ENCODE measurements at regions not wholly inside any gene's neighbourhood (a gene's known extent, or its start where the extent isn't known, plus 50 kb on each side); places are given as distances from the start of the nearest gene placed in this dataset.
A peak's percentile ranks its signal among the peaks of the same experiment; 100 is the strongest.

DNA sequence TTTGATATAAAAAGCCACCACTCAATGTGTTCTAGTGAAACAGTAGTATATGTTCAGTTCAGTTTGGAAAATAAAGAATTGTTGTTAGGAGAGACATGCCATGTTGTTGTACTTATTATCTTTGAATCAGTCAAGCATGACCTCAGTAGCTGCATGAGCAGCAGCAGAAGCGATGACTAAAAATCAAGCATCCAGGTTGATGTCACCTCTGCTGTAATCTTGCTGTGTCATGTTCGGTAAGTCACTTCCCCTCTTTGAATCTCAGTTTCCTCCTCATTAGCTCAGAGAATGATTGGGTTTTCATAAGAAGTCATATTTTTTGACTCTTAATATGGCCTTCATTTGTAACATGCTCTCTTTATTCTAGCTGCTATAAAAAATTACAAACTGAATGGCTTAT lies 428.4 kb upstream of the B3GALT2 start:
- no peaks in the 10 kb centered on the region for H3K79me2 ChIP-seq (ENCODE audit: control insufficient read depth, insufficient read depth, low read length)
- POLR2A ChIA-PET: no interaction called here
- no peaks in the 10 kb centered on the region for H3K9me3 ChIP-seq (replicated peaks; ENCODE audit: control insufficient read depth, insufficient read depth, low read length)
- no peaks in the 10 kb centered on the region for H3K36me3 ChIP-seq (ENCODE audit: control insufficient read depth in 2 of 2, insufficient read depth in 2 of 2, low read length in 1 of 2)
- SMC1A ChIA-PET (ENCODE audit: uncharacterized antibody, unreplicated experiment): no interaction called here
- CTCF ChIA-PET: no interaction called here
- no peaks in the 10 kb centered on the region for H3K27me3 ChIP-seq (replicated peaks in 1 of 2; ENCODE audit: control insufficient read depth in 2 of 2, insufficient read depth in 2 of 2, low read length in 1 of 2)
- H3K4me2 ChIP-seq (ENCODE audit: control insufficient read depth, insufficient read depth): no peak overlapping the region
- RAD21 ChIA-PET (ENCODE audit: unreplicated experiment): no interaction called here
- H3K4me3 ChIP-seq: no peak overlapping the region
- WGBS (ENCODE audit: insufficient coverage, insufficient replicate concordance, low lambda C conversion rate, missing lambda C conversion rate): 50% methylated on average over 2 of the region's 2 CpGs
- intact Hi-C loops (cut with micrococcal nuclease; ENCODE audit: unreplicated experiment) (no loop called here), in situ Hi-C loops (cut with MboI) (no loop called here)
- ATAC-seq (peak; percentile 54), FAIRE-seq (no peak), DNase-seq (ENCODE audit: low read depth, low spot score) (peak; percentile 2)
- H3K27ac ChIP-seq (ENCODE audit: control insufficient read depth, insufficient read depth): no peak overlapping the region
- BruUV-seq (replicated peaks): no TSS peak
- no peak overlapping the region for H2AFZ ChIP-seq (ENCODE audit: control insufficient read depth, low read depth, low read length)
- H4K20me1 ChIP-seq (ENCODE audit: control insufficient read depth, insufficient read depth): no peaks in the 10 kb centered on the region
- TF ChIP-seq EP300 (IDR thresholded peaks at IDR 0.05; ENCODE audit: borderline replicate concordance in 1 of 2, control insufficient read depth in 1 of 2, low read depth in 2 of 2, low read length in 2 of 2) (no peak), SPI1 (IDR thresholded peaks at IDR 0.05; ENCODE audit: borderline replicate concordance, insufficient read depth, low read depth, low read length) (peak; percentile 28; the same call in 1 of the 2 replicates), FOXK2 (IDR thresholded peaks at IDR 0.05) (no peak), PAX5 (IDR thresholded peaks at IDR 0.05; ENCODE audit: borderline replicate concordance, low read depth, low read length) (peak; percentile 77; the same call in 1 of the 2 replicates)
- H3K9ac ChIP-seq (ENCODE audit: control insufficient read depth, insufficient read depth, low read length): no peak overlapping the region
- H3K4me1 ChIP-seq (ENCODE audit: control insufficient read depth, insufficient read depth, low read length): no peaks in the 10 kb centered on the region

DNA sequence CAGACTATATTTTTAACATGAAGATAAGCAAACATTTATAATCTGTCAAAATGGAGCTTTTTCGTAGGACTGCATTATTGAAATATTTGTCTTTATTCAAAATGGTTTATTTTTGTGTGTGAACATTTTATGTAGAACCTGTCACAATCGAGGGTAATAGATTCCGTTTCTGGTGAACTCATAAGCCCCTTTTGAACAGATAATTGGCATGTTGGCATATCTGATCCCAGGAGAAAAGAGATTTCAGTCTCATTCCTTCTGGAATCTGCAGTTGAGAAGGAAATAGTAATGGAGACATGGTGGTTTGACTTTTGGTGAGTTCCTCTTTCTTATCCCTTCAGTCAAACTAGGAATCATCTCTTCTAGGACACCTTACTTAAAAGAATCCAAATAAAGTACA lies 427.9 kb upstream of the B3GALT2 start:
- no peak overlapping the region for H3K27ac ChIP-seq (ENCODE audit: control insufficient read depth, insufficient read depth)
- DNase-seq (ENCODE audit: low read depth, low spot score): no peak
- in situ Hi-C loops (cut with MboI) (no loop called here), intact Hi-C loops (cut with micrococcal nuclease; ENCODE audit: unreplicated experiment) (no loop called here)
- no peaks in the 10 kb centered on the region for H3K36me3 ChIP-seq (ENCODE audit: control insufficient read depth in 2 of 2, insufficient read depth in 2 of 2, low read length in 1 of 2)
- no peak for ATAC-seq
- no TSS peak for BruUV-seq (replicated peaks)
- CTCF ChIA-PET: no interaction called here
- H3K4me3 ChIP-seq: no peak overlapping the region
- FAIRE-seq: no peak
- RAD21 ChIA-PET (ENCODE audit: unreplicated experiment): no interaction called here
- H3K4me1 ChIP-seq (ENCODE audit: control insufficient read depth, insufficient read depth, low read length): no peaks in the 10 kb centered on the region
- no peak overlapping the region for H2AFZ ChIP-seq (ENCODE audit: control insufficient read depth, low read depth, low read length)
- no peak overlapping the region for H3K9ac ChIP-seq (ENCODE audit: control insufficient read depth, insufficient read depth, low read length)
- SMC1A ChIA-PET (ENCODE audit: uncharacterized antibody, unreplicated experiment): no interaction called here
- no peaks in the 10 kb centered on the region for H3K9me3 ChIP-seq (replicated peaks; ENCODE audit: control insufficient read depth, insufficient read depth, low read length)
- H3K27me3 ChIP-seq (replicated peaks in 1 of 2; ENCODE audit: control insufficient read depth in 2 of 2, insufficient read depth in 2 of 2, low read length in 1 of 2): no peaks in the 10 kb centered on the region
- no peaks in the 10 kb centered on the region for H3K79me2 ChIP-seq (ENCODE audit: control insufficient read depth, insufficient read depth, low read length)
- H4K20me1 ChIP-seq (ENCODE audit: control insufficient read depth, insufficient read depth): no peaks in the 10 kb centered on the region
- H3K4me2 ChIP-seq (ENCODE audit: control insufficient read depth, insufficient read depth): no peak overlapping the region
- WGBS (ENCODE audit: insufficient coverage, insufficient replicate concordance, low lambda C conversion rate, missing lambda C conversion rate): 30% methylated on average over 3 of the region's 3 CpGs
- POLR2A ChIA-PET: no interaction called here
- TF ChIP-seq SRF (IDR thresholded peaks at IDR 0.05; ENCODE audit: low read depth in 2 of 2, low read length in 2 of 2) (no peak), BCL11A (IDR thresholded peaks at IDR 0.05; ENCODE audit: low read depth, low read length) (no peak), YY1 (IDR thresholded peaks at IDR 0.05; ENCODE audit: low read depth, low read length) (no peak), KLF5 (IDR thresholded peaks at IDR 0.05; ENCODE audit: partially characterized antibody) (no peak)
- TF ChIP-seq, protein P1, sequence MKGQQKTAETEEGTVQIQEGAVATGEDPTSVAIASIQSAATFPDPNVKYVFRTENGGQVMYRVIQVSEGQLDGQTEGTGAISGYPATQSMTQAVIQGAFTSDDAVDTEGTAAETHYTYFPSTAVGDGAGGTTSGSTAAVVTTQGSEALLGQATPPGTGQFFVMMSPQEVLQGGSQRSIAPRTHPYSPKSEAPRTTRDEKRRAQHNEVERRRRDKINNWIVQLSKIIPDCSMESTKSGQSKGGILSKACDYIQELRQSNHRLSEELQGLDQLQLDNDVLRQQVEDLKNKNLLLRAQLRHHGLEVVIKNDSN (IDR thresholded peaks at IDR 0.05; ENCODE audit: borderline replicate concordance, extremely low read length, insufficient read depth, low read depth, low read length): no peak
- TF ChIP-seq, protein P2, sequence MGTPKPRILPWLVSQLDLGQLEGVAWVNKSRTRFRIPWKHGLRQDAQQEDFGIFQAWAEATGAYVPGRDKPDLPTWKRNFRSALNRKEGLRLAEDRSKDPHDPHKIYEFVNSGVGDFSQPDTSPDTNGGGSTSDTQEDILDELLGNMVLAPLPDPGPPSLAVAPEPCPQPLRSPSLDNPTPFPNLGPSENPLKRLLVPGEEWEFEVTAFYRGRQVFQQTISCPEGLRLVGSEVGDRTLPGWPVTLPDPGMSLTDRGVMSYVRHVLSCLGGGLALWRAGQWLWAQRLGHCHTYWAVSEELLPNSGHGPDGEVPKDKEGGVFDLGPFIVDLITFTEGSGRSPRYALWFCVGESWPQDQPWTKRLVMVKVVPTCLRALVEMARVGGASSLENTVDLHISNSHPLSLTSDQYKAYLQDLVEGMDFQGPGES (IDR thresholded peaks at IDR 0.05): no peak
- TF ChIP-seq, protein P3, sequence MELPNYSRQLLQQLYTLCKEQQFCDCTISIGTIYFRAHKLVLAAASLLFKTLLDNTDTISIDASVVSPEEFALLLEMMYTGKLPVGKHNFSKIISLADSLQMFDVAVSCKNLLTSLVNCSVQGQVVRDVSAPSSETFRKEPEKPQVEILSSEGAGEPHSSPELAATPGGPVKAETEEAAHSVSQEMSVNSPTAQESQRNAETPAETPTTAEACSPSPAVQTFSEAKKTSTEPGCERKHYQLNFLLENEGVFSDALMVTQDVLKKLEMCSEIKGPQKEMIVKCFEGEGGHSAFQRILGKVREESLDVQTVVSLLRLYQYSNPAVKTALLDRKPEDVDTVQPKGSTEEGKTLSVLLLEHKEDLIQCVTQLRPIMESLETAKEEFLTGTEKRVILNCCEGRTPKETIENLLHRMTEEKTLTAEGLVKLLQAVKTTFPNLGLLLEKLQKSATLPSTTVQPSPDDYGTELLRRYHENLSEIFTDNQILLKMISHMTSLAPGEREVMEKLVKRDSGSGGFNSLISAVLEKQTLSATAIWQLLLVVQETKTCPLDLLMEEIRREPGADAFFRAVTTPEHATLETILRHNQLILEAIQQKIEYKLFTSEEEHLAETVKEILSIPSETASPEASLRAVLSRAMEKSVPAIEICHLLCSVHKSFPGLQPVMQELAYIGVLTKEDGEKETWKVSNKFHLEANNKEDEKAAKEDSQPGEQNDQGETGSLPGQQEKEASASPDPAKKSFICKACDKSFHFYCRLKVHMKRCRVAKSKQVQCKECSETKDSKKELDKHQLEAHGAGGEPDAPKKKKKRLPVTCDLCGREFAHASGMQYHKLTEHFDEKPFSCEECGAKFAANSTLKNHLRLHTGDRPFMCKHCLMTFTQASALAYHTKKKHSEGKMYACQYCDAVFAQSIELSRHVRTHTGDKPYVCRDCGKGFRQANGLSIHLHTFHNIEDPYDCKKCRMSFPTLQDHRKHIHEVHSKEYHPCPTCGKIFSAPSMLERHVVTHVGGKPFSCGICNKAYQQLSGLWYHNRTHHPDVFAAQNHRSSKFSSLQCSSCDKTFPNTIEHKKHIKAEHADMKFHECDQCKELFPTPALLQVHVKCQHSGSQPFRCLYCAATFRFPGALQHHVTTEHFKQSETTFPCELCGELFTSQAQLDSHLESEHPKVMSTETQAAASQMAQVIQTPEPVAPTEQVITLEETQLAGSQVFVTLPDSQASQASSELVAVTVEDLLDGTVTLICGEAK (IDR thresholded peaks at IDR 0.05; ENCODE audit: borderline replicate concordance): no peak
